ENCODE measurements at regions not wholly inside any gene's neighbourhood (a gene's known extent, or its start where the extent isn't known, plus 50 kb on each side); places are given as distances from the start of the nearest gene placed in this dataset.
"Not testable (repeated sequence)": the region's sequence is repeated elsewhere in the genome, so short reads cannot be mapped to it uniquely, and the experiment has no call there.

GRCh38 chrY:10627116-10627515 lies 1099.4 kb downstream of the TSPY10 start:
- no peak overlapping the region for H3K4me3 ChIP-seq (replicated peaks; ENCODE audit: low read depth, low read length)
- no peak for TF ChIP-seq CTCF (IDR thresholded peaks at IDR 0.05; ENCODE audit: low read length, missing control alignments)
- DNase-seq (ENCODE audit: low read depth): peak; percentile 81

- H3K4me3 ChIP-seq (replicated peaks; ENCODE audit: low read depth, low read length); DNase-seq (ENCODE audit: low read depth): not testable (repeated sequence)
Measured at GRCh38 chrY:10648813-10649212, 1121.1 kb downstream of the TSPY10 start.

- H3K4me3 ChIP-seq (replicated peaks; ENCODE audit: low read depth, low read length); DNase-seq (ENCODE audit: low read depth): not testable (repeated sequence)
Measured at GRCh38 chrY:10657120-10657519, 1129.4 kb downstream of the TSPY10 start.

- no peak for TF ChIP-seq CTCF (IDR thresholded peaks at IDR 0.05; ENCODE audit: low read length, missing control alignments)
- no peak for DNase-seq (ENCODE audit: low read depth)
- H3K4me3 ChIP-seq (replicated peaks; ENCODE audit: low read depth, low read length): no peak overlapping the region
Measured at GRCh38 chrY:10666785-10667184, 1139.1 kb downstream of the TSPY10 start.

- DNase-seq (ENCODE audit: low read depth): no peak
- TF ChIP-seq CTCF (IDR thresholded peaks at IDR 0.05; ENCODE audit: low read length, missing control alignments): no peak
- no peak overlapping the region for H3K4me3 ChIP-seq (replicated peaks; ENCODE audit: low read depth, low read length)
Measured at GRCh38 chrY:10686414-10686813, 1158.7 kb downstream of the TSPY10 start.

Data from fibroblast of pulmonary artery (primary cell).